Pancreas (tissue), 10 donors: ENCODE measurements at regions not wholly inside any gene's neighbourhood (a gene's known extent, or its start where the extent isn't known, plus 50 kb on each side); places are given as distances from the start of the nearest gene placed in this dataset.

Experiments
- ATAC-seq, 4 donors: fragments of 200-7000 bp; cut with Tn5 transposase; one replicate each; pipeline versions ENCODE4 v1.8.0 to v1.9.1; 2020; ENCODE audit warnings: mild to moderate bottlenecking in 4 of 4, moderate library complexity in 4 of 4
- DNase-seq, 6 donors: peaks; one replicate each; pipeline ENCODE4 v3.0.0-alpha.2; 2020
- FAIRE-seq: peaks from 2 replicates; lab custom pipeline; 2012; peaks lifted over from hg19 to GRCh38; lab: Jason Lieb, UNC
- H3K27ac ChIP-seq, 4 donors: fragments of 200-600 bp; sonication (generic); 1 replicate in 3 of 4; 2 replicates in 1 of 4; pipeline versions ENCODE4 v1.5.0 to v1.8.0; 2020
- H3K27me3 ChIP-seq, 4 donors: fragments of 200-600 bp; one replicate each; pipeline ENCODE4 v1.8.0; 2021
- H3K36me3 ChIP-seq, 3 donors: fragments of 200-600 bp; sonication (generic) in 1 of 3; one replicate each; pipeline versions ENCODE4 v1.5.0 to v1.8.0; 2020 to 2021
- H3K4me1 ChIP-seq, 3 donors: fragments of 200-600 bp; one replicate each; pipeline ENCODE4 v1.8.0; 2021
- H3K4me3 ChIP-seq, 4 donors: fragments of 200-600 bp; sonication (generic) in 2 of 4; one replicate each; pipeline versions ENCODE4 v1.5.0 to v1.8.0; 2020 to 2021
- H3K9me3 ChIP-seq, 4 donors: fragments of 200-600 bp; one replicate each; pipeline ENCODE4 v1.8.0; 2021
- WGBS, 2 donors: extraction: QIAGEN DNeasy Blood & Tissue Kit; methylation state at CpG; one replicate each; pipeline ENCODE4 v1.1.7; 2013; 5-methylcytosine and 5-hydroxymethylcytosine counted together
- intact Hi-C, 3 donors: fragments of 100-400 bp; cut with DNase I; formaldehyde crosslinking; loops; one replicate each; pipeline versions ENCODE4 v1.11.1 to v1.14.2; 2022
- TF ChIP-seq, protein P1 (sequence below), 4 donors: fragments of 200-600 bp; sonication (generic) in 3 of 4; IDR thresholded peaks; one replicate each; pipeline versions ENCODE4 v1.5.0 to v1.8.0; 2021; ENCODE audit warnings: antibody characterized with exemption in 4 of 4
- donor health status: healthy with polysubstance abuse.
- donor health status: DM: no; HTN: no; CAD: no; lungs with moderate emphysema.
- donor health status: DM: no; HTN: no; CAD: no.
- donor health status: control.
- donor health status: control.
- donor health status: Bipolar disorder and iron deficiency.
- donor health status: DM: yes; HTN: yes; CAD: no.
- donor health status: DM: no; HTN: no; CAD: no.
- donor health status: DM: no; HTN: no; CAD: no.
- donor health status: DM: yes; HTN: yes; CAD: no.

DNA sequence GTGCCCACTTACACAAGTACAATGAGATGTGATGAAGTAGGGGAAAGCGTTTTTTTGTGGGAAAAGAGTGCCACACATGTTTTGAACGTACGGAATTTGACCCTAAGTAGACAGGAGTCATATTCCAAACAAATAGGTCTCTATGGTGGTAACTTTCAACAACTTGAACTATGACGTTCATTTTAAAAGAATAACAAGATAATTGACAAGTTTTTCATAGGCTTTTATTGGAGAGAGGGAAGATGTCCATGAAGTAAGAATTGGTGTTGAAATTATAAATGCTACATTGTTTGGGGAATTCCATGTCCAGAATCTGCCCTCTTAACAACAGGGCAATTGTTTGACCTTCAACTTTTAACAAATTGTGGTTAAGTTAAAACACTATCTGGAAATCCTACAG, 126.5 kb downstream of the GASK1B start:
- Histone ChIP-seq H3K4me1 (peaks cover 0 to 3% (median 0%) of the 10 kb centered on the region in 3 donors), H3K9me3 (no peaks in the 10 kb centered on the region), H3K27me3 (no peaks in the 10 kb centered on the region), H3K36me3 (no peaks in the 10 kb centered on the region), H3K27ac (no peak overlapping the region), H3K4me3 (no peak overlapping the region)
- WGBS, 2 donors, result 47 to 52% methylated on average over 4 of the region's 4 CpGs
- TF ChIP-seq, protein P1, sequence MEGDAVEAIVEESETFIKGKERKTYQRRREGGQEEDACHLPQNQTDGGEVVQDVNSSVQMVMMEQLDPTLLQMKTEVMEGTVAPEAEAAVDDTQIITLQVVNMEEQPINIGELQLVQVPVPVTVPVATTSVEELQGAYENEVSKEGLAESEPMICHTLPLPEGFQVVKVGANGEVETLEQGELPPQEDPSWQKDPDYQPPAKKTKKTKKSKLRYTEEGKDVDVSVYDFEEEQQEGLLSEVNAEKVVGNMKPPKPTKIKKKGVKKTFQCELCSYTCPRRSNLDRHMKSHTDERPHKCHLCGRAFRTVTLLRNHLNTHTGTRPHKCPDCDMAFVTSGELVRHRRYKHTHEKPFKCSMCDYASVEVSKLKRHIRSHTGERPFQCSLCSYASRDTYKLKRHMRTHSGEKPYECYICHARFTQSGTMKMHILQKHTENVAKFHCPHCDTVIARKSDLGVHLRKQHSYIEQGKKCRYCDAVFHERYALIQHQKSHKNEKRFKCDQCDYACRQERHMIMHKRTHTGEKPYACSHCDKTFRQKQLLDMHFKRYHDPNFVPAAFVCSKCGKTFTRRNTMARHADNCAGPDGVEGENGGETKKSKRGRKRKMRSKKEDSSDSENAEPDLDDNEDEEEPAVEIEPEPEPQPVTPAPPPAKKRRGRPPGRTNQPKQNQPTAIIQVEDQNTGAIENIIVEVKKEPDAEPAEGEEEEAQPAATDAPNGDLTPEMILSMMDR (IDR thresholded peaks at IDR 0.05), result no peak
- DNase-seq (no peak), ATAC-seq (no peak), FAIRE-seq (no peak)
- intact Hi-C loops, result no loop called here

DNA sequence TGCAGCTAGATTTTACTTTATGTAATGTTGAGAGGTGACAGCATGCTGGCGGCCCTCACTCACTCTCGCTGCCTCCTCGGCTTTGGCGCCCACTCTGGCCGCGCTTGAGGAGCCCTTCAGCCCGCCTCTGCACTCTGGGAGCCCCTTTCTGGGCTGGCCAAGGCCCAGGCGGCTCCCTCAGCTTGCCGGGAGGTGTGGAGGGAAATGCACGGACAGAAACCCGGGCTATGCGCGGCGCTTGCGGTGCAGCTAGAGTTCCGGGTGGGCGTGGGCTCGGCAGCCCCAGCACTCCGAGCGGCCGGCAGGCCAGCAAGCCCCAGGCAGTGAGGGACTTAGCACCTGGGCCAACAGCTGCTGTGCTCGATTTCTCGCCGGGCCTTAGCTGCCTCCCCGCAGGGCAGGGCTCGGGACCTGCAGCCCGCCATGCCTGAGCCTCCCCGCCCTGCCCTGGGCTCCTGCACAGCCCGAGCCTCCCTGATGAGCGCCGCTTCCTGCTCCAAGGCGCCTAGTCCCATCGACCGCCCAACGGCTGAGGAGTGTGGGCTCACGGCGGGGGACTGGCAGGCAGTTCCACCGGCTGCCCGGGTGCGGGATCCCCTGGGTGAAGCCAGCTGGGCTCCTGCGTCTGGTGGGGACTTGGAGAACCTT, 128.7 kb downstream of the GASK1B start:
- WGBS, 2 donors, result 93 to 97% methylated on average over 39 to 41 of the region's 41 CpGs
- Histone ChIP-seq H3K9me3 (no peaks in the 10 kb centered on the region), H3K4me3 (no peak overlapping the region), H3K27ac (no peak overlapping the region), H3K4me1 (peaks cover 0 to 3% (median 0%) of the 10 kb centered on the region in 3 donors), H3K27me3 (no peaks in the 10 kb centered on the region), H3K36me3 (no peaks in the 10 kb centered on the region)
- intact Hi-C loops, result no loop called here
- TF ChIP-seq, protein P1 (IDR thresholded peaks at IDR 0.05), result no peak
- DNase-seq, result peak in 2 of 6 donors; percentile 35 to 51
- FAIRE-seq, result no peak
- no peak for ATAC-seq

DNA sequence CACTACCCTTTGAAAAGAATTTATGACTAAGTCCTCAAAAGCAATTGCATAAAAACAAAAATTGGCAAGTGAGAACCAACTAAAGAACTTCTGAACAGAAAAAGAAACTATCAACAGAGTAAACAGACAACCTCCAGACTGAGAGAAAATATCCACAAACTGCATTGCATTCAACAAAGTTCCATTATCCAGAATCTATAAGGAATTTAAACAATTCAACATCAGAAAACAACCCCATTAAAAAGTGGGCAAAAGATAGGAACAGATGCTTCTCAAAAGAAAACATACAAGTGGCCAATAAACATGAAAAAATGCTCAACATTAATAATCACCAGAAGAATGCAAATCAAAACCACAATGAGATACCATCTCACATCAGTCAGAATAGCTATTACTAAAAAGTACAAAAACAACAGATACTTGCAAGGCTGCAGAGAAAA, 130.2 kb downstream of the GASK1B start:
- FAIRE-seq (no peak), ATAC-seq (no peak), DNase-seq (no peak)
- Histone ChIP-seq H3K9me3 (no peaks in the 10 kb centered on the region), H3K36me3 (no peaks in the 10 kb centered on the region), H3K27me3 (no peaks in the 10 kb centered on the region), H3K4me3 (no peak overlapping the region), H3K4me1 (peaks cover 0 to 3% (median 0%) of the 10 kb centered on the region in 3 donors), H3K27ac (no peak overlapping the region)
- TF ChIP-seq, protein P1 (IDR thresholded peaks at IDR 0.05), result no peak
- intact Hi-C loops, result no loop called here

DNA sequence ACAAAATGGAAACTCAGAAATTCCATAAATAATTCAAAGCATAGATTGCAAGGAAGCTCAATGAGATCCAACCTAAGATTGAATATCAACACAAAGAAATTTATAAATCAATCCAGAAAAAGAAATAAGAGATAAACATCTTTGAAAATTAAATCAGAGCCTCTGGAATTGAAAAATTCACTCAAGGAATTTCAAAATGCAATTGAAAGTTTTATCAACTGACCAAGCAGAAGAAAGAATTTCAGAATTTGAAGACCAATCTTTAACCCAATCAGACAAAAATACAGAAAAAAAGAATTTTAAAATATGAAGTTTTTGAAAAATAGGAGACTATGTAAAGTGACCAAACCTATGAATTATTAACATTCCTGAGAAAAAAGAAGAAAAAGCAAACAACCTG, 134.1 kb downstream of the GASK1B start:
- Histone ChIP-seq H3K27me3 (no peaks in the 10 kb centered on the region), H3K4me1 (peaks cover 0 to 6% (median 5%) of the 10 kb centered on the region in 3 donors), H3K9me3 (no peaks in the 10 kb centered on the region), H3K36me3 (no peaks in the 10 kb centered on the region), H3K27ac (no peak overlapping the region), H3K4me3 (no peak overlapping the region)
- FAIRE-seq (no peak), ATAC-seq (no peak), DNase-seq (no peak)
- intact Hi-C loops, result no loop called here
- TF ChIP-seq, protein P1 (IDR thresholded peaks at IDR 0.05), result no peak

DNA sequence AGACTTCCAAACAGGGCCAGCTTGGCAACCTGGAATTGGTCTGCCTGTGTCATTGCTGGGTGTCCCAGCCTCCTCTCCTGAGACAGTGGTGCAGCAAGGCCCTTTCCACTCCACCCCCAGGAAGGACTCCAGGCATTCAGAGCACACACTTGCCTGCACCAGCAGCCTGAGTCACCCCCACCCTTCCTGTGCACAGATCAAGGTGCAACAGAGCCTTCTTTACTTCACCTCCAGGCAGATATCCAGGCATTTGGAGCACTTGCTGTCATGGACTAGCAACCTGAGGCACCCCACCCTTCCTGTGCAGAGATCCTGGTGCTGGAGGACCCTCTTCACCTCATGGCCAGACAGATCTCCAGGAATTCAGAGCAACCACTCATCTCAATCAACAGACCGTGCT, 135.8 kb downstream of the GASK1B start:
- no peak overlapping the region for H3K27ac ChIP-seq
- 91 to 95% methylated on average over 1 of the region's 1 CpG for WGBS, 2 donors
- intact Hi-C loops, result no loop called here
- TF ChIP-seq, protein P1 (IDR thresholded peaks at IDR 0.05), result no peak
- ATAC-seq (no peak), FAIRE-seq (no peak), DNase-seq (peak in 2 of 6 donors; percentile 12 to 18)
- no peaks in the 10 kb centered on the region for H3K36me3 ChIP-seq
- no peaks in the 10 kb centered on the region for H3K27me3 ChIP-seq
- H3K9me3 ChIP-seq, result no peaks in the 10 kb centered on the region
- no peak overlapping the region for H3K4me3 ChIP-seq
- H3K4me1 ChIP-seq, result peaks cover 0 to 21% (median 17%) of the 10 kb centered on the region in 3 donors
